Endothelial cell (in vitro differentiated cells): ENCODE measurements at regions not wholly inside any gene's neighbourhood (a gene's known extent, or its start where the extent isn't known, plus 50 kb on each side); places are given as distances from the start of the nearest gene placed in this dataset.
"Not testable (repeated sequence)": the region's sequence is repeated elsewhere in the genome, so short reads cannot be mapped to it uniquely, and the experiment has no call there.

Experiments
- DNase-seq: peaks from one replicate; pipeline ENCODE4 v3.0.0; 2021; ENCODE audit warnings: low spot score
- H3K27ac Mint-ChIP-seq: one replicate; pipeline ENCODE4 v1.8.0; 2021; ENCODE audit warnings: mixed read lengths, inconsistent platforms; ENCODE audit not compliant: unreplicated experiment
- H3K27me3 Mint-ChIP-seq: one replicate; pipeline ENCODE4 v1.8.0; 2021; ENCODE audit warnings: mild to moderate bottlenecking, moderate library complexity, mixed read lengths, inconsistent platforms; ENCODE audit not compliant: unreplicated experiment
- H3K36me3 Mint-ChIP-seq: one replicate; pipeline ENCODE4 v1.8.0; 2021; ENCODE audit warnings: mild to moderate bottlenecking, low read depth, mixed read lengths, inconsistent platforms; ENCODE audit not compliant: unreplicated experiment
- H3K4me1 Mint-ChIP-seq: one replicate; pipeline ENCODE4 v1.8.0; 2021; ENCODE audit warnings: mild to moderate bottlenecking, mixed read lengths, inconsistent platforms; ENCODE audit not compliant: unreplicated experiment
- H3K4me3 Mint-ChIP-seq: one replicate; pipeline ENCODE4 v1.8.0; 2021; ENCODE audit warnings: mild to moderate bottlenecking, mixed read lengths, inconsistent platforms; ENCODE audit not compliant: unreplicated experiment
- H3K9me3 Mint-ChIP-seq: one replicate; pipeline ENCODE4 v1.8.0; 2021; ENCODE audit warnings: mixed read lengths, inconsistent platforms; ENCODE audit not compliant: unreplicated experiment
- TF ChIP-seq, protein P1 (sequence below): fragments of 200-600 bp; sonication (generic); IDR thresholded peaks from one replicate; pipeline ENCODE4 v1.5.0; 2021; ENCODE audit warnings: antibody characterized with exemption; ENCODE audit not compliant: unreplicated experiment

GRCh38 chr4:156109943-156110900, 156.6 kb upstream of the CTSO start:
- no peaks in the 10 kb centered on the region for H3K36me3 Mint-ChIP-seq
- no peak overlapping the region for H3K4me3 Mint-ChIP-seq
- peaks cover 5% of the 10 kb centered on the region for H3K4me1 Mint-ChIP-seq
- H3K27ac Mint-ChIP-seq = no peak overlapping the region
- TF ChIP-seq, protein P1, sequence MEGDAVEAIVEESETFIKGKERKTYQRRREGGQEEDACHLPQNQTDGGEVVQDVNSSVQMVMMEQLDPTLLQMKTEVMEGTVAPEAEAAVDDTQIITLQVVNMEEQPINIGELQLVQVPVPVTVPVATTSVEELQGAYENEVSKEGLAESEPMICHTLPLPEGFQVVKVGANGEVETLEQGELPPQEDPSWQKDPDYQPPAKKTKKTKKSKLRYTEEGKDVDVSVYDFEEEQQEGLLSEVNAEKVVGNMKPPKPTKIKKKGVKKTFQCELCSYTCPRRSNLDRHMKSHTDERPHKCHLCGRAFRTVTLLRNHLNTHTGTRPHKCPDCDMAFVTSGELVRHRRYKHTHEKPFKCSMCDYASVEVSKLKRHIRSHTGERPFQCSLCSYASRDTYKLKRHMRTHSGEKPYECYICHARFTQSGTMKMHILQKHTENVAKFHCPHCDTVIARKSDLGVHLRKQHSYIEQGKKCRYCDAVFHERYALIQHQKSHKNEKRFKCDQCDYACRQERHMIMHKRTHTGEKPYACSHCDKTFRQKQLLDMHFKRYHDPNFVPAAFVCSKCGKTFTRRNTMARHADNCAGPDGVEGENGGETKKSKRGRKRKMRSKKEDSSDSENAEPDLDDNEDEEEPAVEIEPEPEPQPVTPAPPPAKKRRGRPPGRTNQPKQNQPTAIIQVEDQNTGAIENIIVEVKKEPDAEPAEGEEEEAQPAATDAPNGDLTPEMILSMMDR = peak; percentile 42
- no peaks in the 10 kb centered on the region for H3K9me3 Mint-ChIP-seq
- no peak for DNase-seq
- peaks cover 4% of the 10 kb centered on the region for H3K27me3 Mint-ChIP-seq

DNA sequence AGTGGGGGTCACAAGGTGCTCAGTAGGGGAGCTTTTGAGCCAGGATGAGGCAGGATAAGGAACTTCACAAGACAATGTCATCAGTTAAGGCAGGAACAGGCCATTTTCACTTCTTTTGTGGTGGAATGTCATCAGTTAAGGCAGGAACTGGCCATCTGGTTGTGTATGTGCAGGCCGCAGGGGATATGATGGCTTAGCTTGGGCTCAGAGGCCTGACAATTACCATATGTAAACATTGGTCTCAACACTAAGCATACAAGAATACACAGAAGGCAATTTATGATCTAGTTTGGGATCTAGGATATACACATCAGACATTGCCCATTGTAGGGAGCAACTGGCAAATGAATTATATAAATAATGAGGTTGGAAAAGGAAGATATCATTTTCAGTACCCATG, 155.4 kb upstream of the CTSO start:
- not testable (repeated sequence) for H3K27me3 Mint-ChIP-seq, H3K9me3 Mint-ChIP-seq, H3K27ac Mint-ChIP-seq, H3K36me3 Mint-ChIP-seq, DNase-seq, H3K4me3 Mint-ChIP-seq, H3K4me1 Mint-ChIP-seq

GRCh38 chr4:156103311-156103710, 149.6 kb upstream of the CTSO start:
- no peak for DNase-seq
- Mint-ChIP-seq H3K4me3 (no peak overlapping the region), H3K9me3 (no peaks in the 10 kb centered on the region), H3K27ac (no peak overlapping the region), H3K36me3 (no peaks in the 10 kb centered on the region), H3K4me1 (no peaks in the 10 kb centered on the region), H3K27me3 (peaks cover 4% of the 10 kb centered on the region)
- TF ChIP-seq, protein P1 = no peak

DNA sequence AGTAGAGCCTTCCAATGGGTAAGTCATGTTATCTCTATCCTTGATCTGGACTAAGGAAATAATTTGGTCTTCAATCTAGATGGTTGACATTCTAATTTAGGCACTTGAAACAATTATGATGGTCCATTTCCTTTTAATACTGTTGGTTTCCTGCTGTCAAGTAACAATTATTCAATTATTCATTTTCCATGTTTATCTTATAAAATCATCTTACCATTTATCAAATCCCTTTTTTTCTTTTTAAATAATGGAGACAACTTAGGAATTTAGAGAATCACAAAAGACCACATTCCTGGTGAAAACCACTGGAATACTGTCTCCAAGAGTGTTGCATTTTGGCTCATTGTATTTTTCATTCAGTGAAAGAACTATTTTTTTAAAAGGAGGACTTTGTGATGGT, 148.7 kb upstream of the CTSO start:
- Mint-ChIP-seq H3K9me3 (no peaks in the 10 kb centered on the region), H3K4me1 (no peaks in the 10 kb centered on the region), H3K27me3 (peaks cover 2% of the 10 kb centered on the region), H3K36me3 (no peaks in the 10 kb centered on the region), H3K4me3 (no peak overlapping the region), H3K27ac (no peak overlapping the region)
- TF ChIP-seq, protein P1 = no peak
- no peak for DNase-seq

DNA sequence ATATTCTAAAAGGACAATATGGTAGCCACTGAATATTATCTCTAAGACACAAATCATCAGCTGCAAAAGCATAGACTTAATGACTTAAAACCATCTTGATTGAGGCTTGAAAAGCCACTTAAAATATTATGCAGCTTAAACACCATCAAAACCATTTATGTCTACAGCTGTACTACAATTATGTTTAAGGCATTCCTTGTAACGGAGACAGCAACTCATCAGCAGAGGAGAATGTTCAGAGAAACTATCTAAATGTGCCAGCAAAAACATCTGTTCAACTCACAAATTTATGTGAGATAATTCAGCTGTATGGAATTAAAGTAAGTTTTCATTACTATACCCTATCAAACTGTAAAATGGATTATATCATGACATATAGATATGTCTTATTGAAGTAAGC, 147.9 kb upstream of the CTSO start:
- H3K4me1 Mint-ChIP-seq = no peaks in the 10 kb centered on the region
- H3K4me3 Mint-ChIP-seq = no peak overlapping the region
- no peak for DNase-seq
- H3K27ac Mint-ChIP-seq = no peak overlapping the region
- TF ChIP-seq, protein P1 = no peak
- H3K36me3 Mint-ChIP-seq = no peaks in the 10 kb centered on the region
- no peaks in the 10 kb centered on the region for H3K9me3 Mint-ChIP-seq
- H3K27me3 Mint-ChIP-seq = no peaks in the 10 kb centered on the region
